Kidney (tissue), 13 donors: ENCODE measurements at regions not wholly inside any gene's neighbourhood (a gene's known extent, or its start where the extent isn't known, plus 50 kb on each side); places are given as distances from the start of the nearest gene placed in this dataset.
A peak's percentile ranks its signal among the peaks of the same experiment; 100 is the strongest.

Source experiments
- DNase-seq, 5 donors: peaks; one replicate each; pipeline ENCODE4 v3.0.0-alpha.2; 2013 to 2020
- FAIRE-seq: peaks from 2 replicates; lab custom pipeline; 2012; peaks lifted over from hg19 to GRCh38; lab: Jason Lieb, UNC
- H3K27ac ChIP-seq, 2 donors: one replicate each; pipeline ENCODE4 v1.7.0; 2013; ENCODE audit warnings: low read depth in 2 of 2, low read length in 2 of 2, inconsistent platforms in 1 of 2
- H3K27me3 ChIP-seq: one replicate; pipeline ENCODE4 v1.7.1; 2013; ENCODE audit warnings: low read length, inconsistent platforms; ENCODE audit not compliant: control insufficient read depth, insufficient read depth
- H3K36me3 ChIP-seq, 3 donors: one replicate each; pipeline versions ENCODE4 v1.7.0 to v1.7.1; 2013; ENCODE audit warnings: low read length in 3 of 3, control low read depth in 1 of 3, inconsistent platforms in 1 of 3; ENCODE audit not compliant: insufficient read depth in 3 of 3, control insufficient read depth in 2 of 3
- H3K4me1 ChIP-seq, 3 donors: one replicate each; pipeline versions ENCODE4 v1.7.0 to v1.7.1; 2013; ENCODE audit warnings: low read length in 3 of 3, inconsistent platforms in 1 of 3, low read depth in 1 of 3; ENCODE audit not compliant: control insufficient read depth in 2 of 3, insufficient read depth in 2 of 3
- H3K4me3 ChIP-seq, 3 donors: one replicate each; pipeline versions ENCODE4 v1.7.0 to v1.8.1; 2013; ENCODE audit warnings: low read length in 3 of 3, control low read depth in 1 of 3, inconsistent platforms in 1 of 3
- H3K9ac ChIP-seq, 3 donors: one replicate each; pipeline versions ENCODE4 v1.7.0 to v1.7.1; 2013; ENCODE audit warnings: low read length in 3 of 3, control low read depth in 1 of 3, inconsistent platforms in 1 of 3
- H3K9me3 ChIP-seq, 3 donors: one replicate each; pipeline versions ENCODE4 v1.7.0 to v1.7.1; 2013; ENCODE audit warnings: low read length in 3 of 3, control low read depth in 1 of 3, inconsistent platforms in 1 of 3; ENCODE audit not compliant: control insufficient read depth in 2 of 3, insufficient read depth in 1 of 3
- intact Hi-C: fragments of 100-400 bp; cut with DNase I; formaldehyde crosslinking; loops from one replicate; pipeline ENCODE4 v1.11.1; 2022
- TF ChIP-seq, protein P1 (sequence below): IDR thresholded peaks from 3 replicates; pipeline ENCODE4 v1.5.1; 2012; ENCODE audit warnings: mild to moderate bottlenecking, moderate library complexity, borderline replicate concordance; ENCODE audit not compliant: insufficient read depth; ENCODE audit errors: extremely low read depth
- donor health status: control.
- donor health status: control.
- donor health status: control.
- donor health status: control.
- donor health status: control.
- donor health status: DM: yes; HTN: yes; CAD: no.
- donor health status: Normal renal cell carcinoma (clear cell type).

DNA sequence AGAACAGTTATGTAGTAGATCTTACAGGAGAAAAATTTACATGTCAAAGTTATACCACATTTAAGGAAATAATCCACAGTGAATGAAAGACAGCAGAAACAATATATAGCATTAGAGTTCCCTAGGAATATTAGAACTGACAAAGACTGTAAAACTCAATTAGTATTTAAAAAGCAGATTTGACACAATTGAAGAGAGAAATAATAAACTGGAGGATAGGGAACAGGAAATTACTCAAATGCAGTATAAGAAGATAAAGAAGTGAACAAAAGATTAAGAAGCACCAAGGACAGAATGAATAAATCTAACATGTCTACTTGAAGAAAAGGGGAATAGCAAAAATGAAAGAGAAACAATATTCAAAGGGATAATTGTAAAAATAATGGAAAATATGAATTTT is 132.6 kb upstream of the CHRNA7 start:
- intact Hi-C loops = no loop called here
- DNase-seq = no peak
- peaks cover 0 to 9% (median 5%) of the 10 kb centered on the region in 3 donors for H3K9me3 ChIP-seq
- H3K36me3 ChIP-seq = no peaks in the 10 kb centered on the region
- no peaks in the 10 kb centered on the region for H3K27me3 ChIP-seq
- no peak overlapping the region for H3K4me3 ChIP-seq
- no peak overlapping the region for H3K27ac ChIP-seq
- TF ChIP-seq, protein P1, sequence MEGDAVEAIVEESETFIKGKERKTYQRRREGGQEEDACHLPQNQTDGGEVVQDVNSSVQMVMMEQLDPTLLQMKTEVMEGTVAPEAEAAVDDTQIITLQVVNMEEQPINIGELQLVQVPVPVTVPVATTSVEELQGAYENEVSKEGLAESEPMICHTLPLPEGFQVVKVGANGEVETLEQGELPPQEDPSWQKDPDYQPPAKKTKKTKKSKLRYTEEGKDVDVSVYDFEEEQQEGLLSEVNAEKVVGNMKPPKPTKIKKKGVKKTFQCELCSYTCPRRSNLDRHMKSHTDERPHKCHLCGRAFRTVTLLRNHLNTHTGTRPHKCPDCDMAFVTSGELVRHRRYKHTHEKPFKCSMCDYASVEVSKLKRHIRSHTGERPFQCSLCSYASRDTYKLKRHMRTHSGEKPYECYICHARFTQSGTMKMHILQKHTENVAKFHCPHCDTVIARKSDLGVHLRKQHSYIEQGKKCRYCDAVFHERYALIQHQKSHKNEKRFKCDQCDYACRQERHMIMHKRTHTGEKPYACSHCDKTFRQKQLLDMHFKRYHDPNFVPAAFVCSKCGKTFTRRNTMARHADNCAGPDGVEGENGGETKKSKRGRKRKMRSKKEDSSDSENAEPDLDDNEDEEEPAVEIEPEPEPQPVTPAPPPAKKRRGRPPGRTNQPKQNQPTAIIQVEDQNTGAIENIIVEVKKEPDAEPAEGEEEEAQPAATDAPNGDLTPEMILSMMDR = no peak
- H3K4me1 ChIP-seq = no peaks in the 10 kb centered on the region
- no peak overlapping the region for H3K9ac ChIP-seq
- no peak for FAIRE-seq

DNA sequence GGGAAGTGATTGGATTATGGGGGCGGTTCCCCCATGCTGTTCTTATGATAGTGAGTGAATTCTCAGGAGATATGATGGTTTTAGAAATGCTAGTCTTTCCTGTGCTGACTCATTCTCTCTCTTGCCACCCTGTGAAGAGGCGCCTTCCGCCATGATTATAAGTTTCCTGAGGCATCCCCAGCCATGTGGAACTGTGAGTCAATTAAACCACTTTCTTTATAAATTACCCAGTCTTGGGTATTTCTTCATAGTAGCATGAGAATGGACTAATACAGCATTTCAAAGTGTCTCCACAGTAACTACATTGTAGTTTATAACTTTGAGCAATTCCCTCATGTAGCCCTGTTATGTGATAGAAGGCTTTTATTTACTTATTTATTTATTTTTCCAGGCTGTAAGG is 128.8 kb upstream of the CHRNA7 start:
- Histone ChIP-seq H3K27ac (no peak overlapping the region), H3K36me3 (no peaks in the 10 kb centered on the region), H3K27me3 (no peaks in the 10 kb centered on the region), H3K4me3 (no peak overlapping the region), H3K9ac (no peak overlapping the region), H3K9me3 (peaks cover 0 to 9% (median 5%) of the 10 kb centered on the region in 3 donors), H3K4me1 (no peaks in the 10 kb centered on the region)
- TF ChIP-seq, protein P1 = no peak
- FAIRE-seq (no peak), DNase-seq (no peak)
- intact Hi-C loops = no loop called here

DNA sequence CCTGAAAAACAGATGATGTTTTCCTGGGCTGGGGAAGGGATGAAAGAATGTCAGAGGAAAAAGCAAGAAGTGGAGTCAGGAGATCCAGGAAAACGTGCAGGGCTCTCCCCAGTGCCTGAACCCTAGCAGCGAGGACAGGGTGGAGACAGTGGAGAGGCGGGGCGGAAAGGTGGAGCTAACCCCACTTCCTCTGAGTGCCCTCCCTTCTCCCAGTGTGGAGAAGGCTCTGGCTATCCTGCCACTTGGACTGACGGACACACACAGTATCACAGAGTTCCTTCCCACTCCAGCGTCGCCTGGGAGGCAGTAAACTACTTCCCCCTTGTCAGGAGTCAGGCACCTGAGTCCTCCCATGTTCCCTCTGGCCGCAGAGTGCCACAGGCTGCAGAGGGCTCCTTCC is 125.3 kb upstream of the CHRNA7 start:
- H3K36me3 ChIP-seq = no peaks in the 10 kb centered on the region
- intact Hi-C loops = no loop called here
- H3K9ac ChIP-seq = no peak overlapping the region
- H3K9me3 ChIP-seq = no peaks in the 10 kb centered on the region
- no peak overlapping the region for H3K27ac ChIP-seq
- TF ChIP-seq, protein P1 = no peak
- FAIRE-seq (no peak), DNase-seq (peak in 2 of 5 donors; percentile 6 to 12)
- H3K4me1 ChIP-seq = no peaks in the 10 kb centered on the region
- no peaks in the 10 kb centered on the region for H3K27me3 ChIP-seq
- H3K4me3 ChIP-seq = no peak overlapping the region

DNA sequence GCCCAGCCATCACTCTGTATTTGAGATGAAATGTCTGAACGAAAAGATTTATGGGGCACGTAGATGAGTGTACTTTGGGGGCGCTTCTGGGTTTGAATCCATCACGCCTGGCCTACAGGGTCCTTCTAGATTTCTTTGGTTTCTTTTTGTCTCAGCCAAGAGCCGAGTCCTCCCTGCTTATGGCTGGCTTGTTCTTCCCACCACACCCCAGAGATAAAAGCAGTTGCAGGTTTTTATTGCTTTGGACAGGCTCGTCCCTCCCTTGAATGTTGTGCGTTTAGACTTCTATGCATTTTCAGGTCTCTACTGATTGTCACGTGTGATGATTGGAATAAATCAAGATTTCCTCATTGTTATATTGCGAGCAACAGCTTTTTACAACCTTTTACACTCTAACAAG is 104.8 kb upstream of the CHRNA7 start:
- H3K4me1 ChIP-seq = no peaks in the 10 kb centered on the region
- intact Hi-C loops = no loop called here
- no peaks in the 10 kb centered on the region for H3K27me3 ChIP-seq
- H3K9me3 ChIP-seq = no peaks in the 10 kb centered on the region
- TF ChIP-seq, protein P1 = no peak
- FAIRE-seq (no peak), DNase-seq (no peak)
- no peak overlapping the region for H3K9ac ChIP-seq
- no peak overlapping the region for H3K27ac ChIP-seq
- no peak overlapping the region for H3K4me3 ChIP-seq
- H3K36me3 ChIP-seq = no peaks in the 10 kb centered on the region
